ENCODE measurements at regions not wholly inside any gene's neighbourhood (a gene's known extent, or its start where the extent isn't known, plus 50 kb on each side); places are given as distances from the start of the nearest gene placed in this dataset.

- no peak overlapping the region for H2BK5ac ChIP-seq (ENCODE audit: low read depth, low read length, poor library complexity)
- H2AFZ ChIP-seq (ENCODE audit: insufficient read depth, low read length, poor library complexity), result no peak overlapping the region
- DNase-seq, result no peak
- H3K4me2 ChIP-seq (ENCODE audit: low read length), result no peak overlapping the region
- H3K27me3 ChIP-seq (ENCODE audit: insufficient read depth, low read length), result no peaks in the 10 kb centered on the region
- peaks cover 0 to 2% of the 10 kb centered on the region in 2 experiments for H3K4me1 ChIP-seq (ENCODE audit: control insufficient read depth in 1 of 2, insufficient read depth in 2 of 2, low read length in 2 of 2)
- H3K4ac ChIP-seq (ENCODE audit: low read depth, low read length), result no peak overlapping the region
- H3K79me2 ChIP-seq (ENCODE audit: control insufficient read depth, insufficient read depth, low read length, poor library complexity), result no peaks in the 10 kb centered on the region
- H3K27ac ChIP-seq (ENCODE audit: low read depth, low read length), result no peak overlapping the region
- no peak overlapping the region for H4K12ac ChIP-seq (ENCODE audit: low read depth, low read length)
- H3K18ac ChIP-seq (ENCODE audit: low read length), result no peak overlapping the region
- H4K91ac ChIP-seq (ENCODE audit: low read depth, low read length), result no peak overlapping the region
- no peak overlapping the region for H3K4me3 ChIP-seq (ENCODE audit: low read depth, low read length)
- no peak overlapping the region for H2BK12ac ChIP-seq (ENCODE audit: low read length)
- no peaks in the 10 kb centered on the region for H3K9me3 ChIP-seq (ENCODE audit: insufficient read depth, low read depth, low read length)
- H4K8ac ChIP-seq (ENCODE audit: low read depth, low read length), result no peak overlapping the region
- H3K9ac ChIP-seq (ENCODE audit: low read length), result no peak overlapping the region
- no peaks in the 10 kb centered on the region for H3K36me3 ChIP-seq (ENCODE audit: control insufficient read depth in 1 of 2, insufficient read depth in 2 of 2, low read length in 2 of 2)
- no peak overlapping the region for H2BK120ac ChIP-seq (ENCODE audit: insufficient read depth, low read length, poor library complexity)
- no peaks in the 10 kb centered on the region for H3K79me1 ChIP-seq (ENCODE audit: low read length)
- H3K23ac ChIP-seq (ENCODE audit: low read length), result no peak overlapping the region
- WGBS (ENCODE audit: extremely low coverage, insufficient coverage, insufficient read length), result no CpG with 5 or more reads among the region's 2 CpGs
- H3K14ac ChIP-seq (ENCODE audit: low read length), result no peak overlapping the region
- no peak overlapping the region for H2AK5ac ChIP-seq (ENCODE audit: low read length)
Measured at GRCh38 chr14:75370416-75371205, 57.2 kb upstream of the JDP2 start.

GRCh38 chr14:75371297-75371696 is 56.5 kb upstream of the JDP2 start:
- Histone ChIP-seq H2BK5ac (ENCODE audit: low read depth, low read length, poor library complexity) (no peak overlapping the region), H3K79me2 (ENCODE audit: control insufficient read depth, insufficient read depth, low read length, poor library complexity) (no peaks in the 10 kb centered on the region), H3K4me1 (ENCODE audit: control insufficient read depth in 1 of 2, insufficient read depth in 2 of 2, low read length in 2 of 2) (peaks cover 0 to 2% of the 10 kb centered on the region in 2 experiments), H3K4me3 (ENCODE audit: low read depth, low read length) (no peak overlapping the region), H3K18ac (ENCODE audit: low read length) (no peak overlapping the region), H2BK12ac (ENCODE audit: low read length) (no peak overlapping the region), H2BK120ac (ENCODE audit: insufficient read depth, low read length, poor library complexity) (no peak overlapping the region), H3K9ac (ENCODE audit: low read length) (no peak overlapping the region), H3K9me3 (ENCODE audit: insufficient read depth, low read depth, low read length) (peaks cover under 1% of the 10 kb centered on the region), H2AFZ (ENCODE audit: insufficient read depth, low read length, poor library complexity) (no peak overlapping the region), H4K12ac (ENCODE audit: low read depth, low read length) (no peak overlapping the region), H3K27me3 (ENCODE audit: insufficient read depth, low read length) (no peaks in the 10 kb centered on the region), H3K4me2 (ENCODE audit: low read length) (no peak overlapping the region), H3K23ac (ENCODE audit: low read length) (no peak overlapping the region), H3K4ac (ENCODE audit: low read depth, low read length) (no peak overlapping the region), H2AK5ac (ENCODE audit: low read length) (no peak overlapping the region), H4K91ac (ENCODE audit: low read depth, low read length) (no peak overlapping the region), H3K14ac (ENCODE audit: low read length) (no peak overlapping the region), H3K36me3 (ENCODE audit: control insufficient read depth in 1 of 2, insufficient read depth in 2 of 2, low read length in 2 of 2) (no peaks in the 10 kb centered on the region), H4K8ac (ENCODE audit: low read depth, low read length) (no peak overlapping the region), H3K27ac (ENCODE audit: low read depth, low read length) (no peak overlapping the region), H3K79me1 (ENCODE audit: low read length) (no peaks in the 10 kb centered on the region)
- no CpG with 5 or more reads among the region's 2 CpGs for WGBS (ENCODE audit: extremely low coverage, insufficient coverage, insufficient read length)
- peak in 1 of 2 donors; percentile 64 for DNase-seq

GRCh38 chr14:75372260-75372659 is 55.6 kb upstream of the JDP2 start:
- H4K12ac ChIP-seq (ENCODE audit: low read depth, low read length), result no peak overlapping the region
- no peaks in the 10 kb centered on the region for H3K79me2 ChIP-seq (ENCODE audit: control insufficient read depth, insufficient read depth, low read length, poor library complexity)
- H2BK120ac ChIP-seq (ENCODE audit: insufficient read depth, low read length, poor library complexity), result no peak overlapping the region
- DNase-seq, result no peak
- H2AK5ac ChIP-seq (ENCODE audit: low read length), result no peak overlapping the region
- no peaks in the 10 kb centered on the region for H3K36me3 ChIP-seq (ENCODE audit: control insufficient read depth in 1 of 2, insufficient read depth in 2 of 2, low read length in 2 of 2)
- no peak overlapping the region for H3K4me3 ChIP-seq (ENCODE audit: low read depth, low read length)
- peaks cover 0 to 2% of the 10 kb centered on the region in 2 experiments for H3K4me1 ChIP-seq (ENCODE audit: control insufficient read depth in 1 of 2, insufficient read depth in 2 of 2, low read length in 2 of 2)
- H3K14ac ChIP-seq (ENCODE audit: low read length), result no peak overlapping the region
- WGBS (ENCODE audit: extremely low coverage, insufficient coverage, insufficient read length), result no CpG with 5 or more reads among the region's 5 CpGs
- no peak overlapping the region for H4K8ac ChIP-seq (ENCODE audit: low read depth, low read length)
- no peak overlapping the region for H3K23ac ChIP-seq (ENCODE audit: low read length)
- H3K27me3 ChIP-seq (ENCODE audit: insufficient read depth, low read length), result no peaks in the 10 kb centered on the region
- H3K18ac ChIP-seq (ENCODE audit: low read length), result no peak overlapping the region
- H2BK12ac ChIP-seq (ENCODE audit: low read length), result no peak overlapping the region
- H3K4me2 ChIP-seq (ENCODE audit: low read length), result no peak overlapping the region
- H2BK5ac ChIP-seq (ENCODE audit: low read depth, low read length, poor library complexity), result no peak overlapping the region
- no peak overlapping the region for H3K9ac ChIP-seq (ENCODE audit: low read length)
- H2AFZ ChIP-seq (ENCODE audit: insufficient read depth, low read length, poor library complexity), result no peak overlapping the region
- no peaks in the 10 kb centered on the region for H3K79me1 ChIP-seq (ENCODE audit: low read length)
- H3K4ac ChIP-seq (ENCODE audit: low read depth, low read length), result no peak overlapping the region
- no peak overlapping the region for H3K27ac ChIP-seq (ENCODE audit: low read depth, low read length)
- peaks cover 1% of the 10 kb centered on the region for H3K9me3 ChIP-seq (ENCODE audit: insufficient read depth, low read depth, low read length)
- H4K91ac ChIP-seq (ENCODE audit: low read depth, low read length), result no peak overlapping the region

GRCh38 chr14:75373133-75373532 is 54.7 kb upstream of the JDP2 start:
- H3K14ac ChIP-seq (ENCODE audit: low read length), result no peak overlapping the region
- no peak overlapping the region for H2AFZ ChIP-seq (ENCODE audit: insufficient read depth, low read length, poor library complexity)
- no peak for DNase-seq
- H4K8ac ChIP-seq (ENCODE audit: low read depth, low read length), result no peak overlapping the region
- no CpG with 5 or more reads among the region's 3 CpGs for WGBS (ENCODE audit: extremely low coverage, insufficient coverage, insufficient read length)
- peaks cover 1% of the 10 kb centered on the region for H3K9me3 ChIP-seq (ENCODE audit: insufficient read depth, low read depth, low read length)
- H3K4ac ChIP-seq (ENCODE audit: low read depth, low read length), result no peak overlapping the region
- no peak overlapping the region for H3K27ac ChIP-seq (ENCODE audit: low read depth, low read length)
- no peak overlapping the region for H3K4me2 ChIP-seq (ENCODE audit: low read length)
- H3K4me1 ChIP-seq (ENCODE audit: control insufficient read depth in 1 of 2, insufficient read depth in 2 of 2, low read length in 2 of 2), result peaks cover 0 to 2% of the 10 kb centered on the region in 2 experiments
- no peak overlapping the region for H3K18ac ChIP-seq (ENCODE audit: low read length)
- no peaks in the 10 kb centered on the region for H3K36me3 ChIP-seq (ENCODE audit: control insufficient read depth in 1 of 2, insufficient read depth in 2 of 2, low read length in 2 of 2)
- no peak overlapping the region for H2BK12ac ChIP-seq (ENCODE audit: low read length)
- no peak overlapping the region for H2BK5ac ChIP-seq (ENCODE audit: low read depth, low read length, poor library complexity)
- H4K91ac ChIP-seq (ENCODE audit: low read depth, low read length), result no peak overlapping the region
- H3K4me3 ChIP-seq (ENCODE audit: low read depth, low read length), result no peak overlapping the region
- H3K27me3 ChIP-seq (ENCODE audit: insufficient read depth, low read length), result no peaks in the 10 kb centered on the region
- H2AK5ac ChIP-seq (ENCODE audit: low read length), result no peak overlapping the region
- H3K9ac ChIP-seq (ENCODE audit: low read length), result no peak overlapping the region
- no peak overlapping the region for H4K12ac ChIP-seq (ENCODE audit: low read depth, low read length)
- no peak overlapping the region for H2BK120ac ChIP-seq (ENCODE audit: insufficient read depth, low read length, poor library complexity)
- no peaks in the 10 kb centered on the region for H3K79me1 ChIP-seq (ENCODE audit: low read length)
- H3K79me2 ChIP-seq (ENCODE audit: control insufficient read depth, insufficient read depth, low read length, poor library complexity), result no peaks in the 10 kb centered on the region
- H3K23ac ChIP-seq (ENCODE audit: low read length), result no peak overlapping the region
